ENCODE measurements at regions not wholly inside any gene's neighbourhood (a gene's known extent, or its start where the extent isn't known, plus 50 kb on each side); places are given as distances from the start of the nearest gene placed in this dataset.
A peak's percentile ranks its signal among the peaks of the same experiment; 100 is the strongest.

DNA sequence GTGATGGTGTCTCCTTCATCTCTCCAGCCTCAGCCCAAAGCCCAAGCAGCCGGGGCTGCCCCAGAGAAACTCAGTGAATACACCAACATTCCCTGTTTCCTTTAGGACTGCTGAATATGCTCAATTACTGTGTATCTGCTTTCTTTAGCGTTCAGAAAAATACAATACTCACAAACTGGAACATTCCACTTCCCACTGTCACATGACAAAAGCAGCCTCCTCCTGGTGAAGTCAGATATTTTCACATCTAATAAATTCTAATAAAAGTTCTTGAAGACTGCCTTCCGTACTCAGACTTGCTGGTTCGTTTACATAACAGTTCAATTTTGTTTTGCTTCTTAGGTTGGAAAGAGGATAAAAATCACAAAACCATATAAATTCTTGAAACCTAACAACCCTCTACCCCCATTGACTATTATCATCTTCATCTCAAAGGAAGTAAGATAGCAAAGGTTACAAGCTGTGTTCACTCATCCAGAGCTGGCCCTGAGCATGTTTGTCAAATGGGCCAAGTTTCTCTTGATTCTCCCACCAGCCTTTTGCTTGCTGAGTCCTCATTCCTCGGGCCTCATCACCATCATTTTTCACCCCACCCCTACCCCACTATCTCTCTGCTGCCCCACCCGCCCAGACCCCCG lies 190.8 kb upstream of the HNRNPA3 start:
- no peak overlapping the region for H3K27ac ChIP-seq
- H3K9ac ChIP-seq (ENCODE audit: insufficient read length): no peak overlapping the region
- TF ChIP-seq EZH2 (IDR thresholded peaks at IDR 0.05) (no peak), POLR2AphosphoS5 (IDR thresholded peaks at IDR 0.05; ENCODE audit: borderline replicate concordance, low read depth, low read length) (no peak), FOXP2 (optimal IDR thresholded peaks at IDR 0.05; ENCODE audit: control extremely low read depth, extremely low read length, insufficient read depth) (no peak)
- H3K36me3 ChIP-seq (ENCODE audit: insufficient read depth, low read length): no peaks in the 10 kb centered on the region
- DNase-seq (ENCODE audit: low read depth, low spot score): no peak
- no peaks in the 10 kb centered on the region for H3K9me3 ChIP-seq (ENCODE audit: low read depth, low read length)
- H3K4me3 ChIP-seq: no peak overlapping the region

- TF ChIP-seq POLR2AphosphoS5 (IDR thresholded peaks at IDR 0.05; ENCODE audit: borderline replicate concordance, low read depth, low read length): no peak
- TF ChIP-seq EZH2 (IDR thresholded peaks at IDR 0.05): no peak
- no peak for TF ChIP-seq FOXP2 (optimal IDR thresholded peaks at IDR 0.05; ENCODE audit: control extremely low read depth, extremely low read length, insufficient read depth)
- DNase-seq (ENCODE audit: low read depth, low spot score): no peak
- Histone ChIP-seq H3K27ac (no peak overlapping the region), H3K9me3 (ENCODE audit: low read depth, low read length) (no peaks in the 10 kb centered on the region), H3K9ac (ENCODE audit: insufficient read length) (no peak overlapping the region), H3K4me3 (no peak overlapping the region), H3K36me3 (ENCODE audit: insufficient read depth, low read length) (no peaks in the 10 kb centered on the region)
Observed at GRCh38 chr2:177024765-177025164, 187.8 kb upstream of the HNRNPA3 start.

DNA sequence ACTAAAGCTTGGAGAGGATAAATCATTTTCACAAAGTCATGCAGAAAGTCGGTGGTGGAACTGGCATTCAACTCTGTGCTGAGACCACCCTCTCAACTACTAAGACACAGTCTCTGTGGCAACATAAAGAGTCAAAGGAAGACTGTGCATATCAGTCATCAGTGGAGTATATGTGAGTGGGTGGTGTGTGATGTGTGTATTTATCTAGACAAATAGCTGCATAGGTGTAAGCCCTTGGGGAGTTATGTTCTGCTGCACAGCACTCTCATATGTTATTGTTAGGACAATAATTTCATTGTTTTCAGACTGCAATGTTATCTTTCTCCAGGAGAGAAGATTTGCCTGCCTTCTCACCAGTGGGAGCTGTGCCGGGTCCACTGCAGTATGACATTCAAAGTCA lies 186.3 kb upstream of the HNRNPA3 start:
- Histone ChIP-seq H3K36me3 (ENCODE audit: insufficient read depth, low read length) (no peaks in the 10 kb centered on the region), H3K4me3 (no peak overlapping the region), H3K9ac (ENCODE audit: insufficient read length) (no peak overlapping the region), H3K9me3 (ENCODE audit: low read depth, low read length) (no peaks in the 10 kb centered on the region), H3K27ac (no peak overlapping the region)
- TF ChIP-seq EZH2 (IDR thresholded peaks at IDR 0.05) (no peak), FOXP2 (optimal IDR thresholded peaks at IDR 0.05; ENCODE audit: control extremely low read depth, extremely low read length, insufficient read depth) (no peak), POLR2AphosphoS5 (IDR thresholded peaks at IDR 0.05; ENCODE audit: borderline replicate concordance, low read depth, low read length) (no peak)
- DNase-seq (ENCODE audit: low read depth, low spot score): no peak

- Histone ChIP-seq H3K9me3 (ENCODE audit: low read depth, low read length) (no peaks in the 10 kb centered on the region), H3K36me3 (ENCODE audit: insufficient read depth, low read length) (no peaks in the 10 kb centered on the region), H3K4me3 (no peak overlapping the region), H3K9ac (ENCODE audit: insufficient read length) (no peak overlapping the region), H3K27ac (no peak overlapping the region)
- DNase-seq (ENCODE audit: low read depth, low spot score): no peak
- TF ChIP-seq EZH2 (IDR thresholded peaks at IDR 0.05) (no peak), POLR2AphosphoS5 (IDR thresholded peaks at IDR 0.05; ENCODE audit: borderline replicate concordance, low read depth, low read length) (no peak), FOXP2 (optimal IDR thresholded peaks at IDR 0.05; ENCODE audit: control extremely low read depth, extremely low read length, insufficient read depth) (no peak)
Observed at GRCh38 chr2:177026956-177027355, 185.6 kb upstream of the HNRNPA3 start.

DNA sequence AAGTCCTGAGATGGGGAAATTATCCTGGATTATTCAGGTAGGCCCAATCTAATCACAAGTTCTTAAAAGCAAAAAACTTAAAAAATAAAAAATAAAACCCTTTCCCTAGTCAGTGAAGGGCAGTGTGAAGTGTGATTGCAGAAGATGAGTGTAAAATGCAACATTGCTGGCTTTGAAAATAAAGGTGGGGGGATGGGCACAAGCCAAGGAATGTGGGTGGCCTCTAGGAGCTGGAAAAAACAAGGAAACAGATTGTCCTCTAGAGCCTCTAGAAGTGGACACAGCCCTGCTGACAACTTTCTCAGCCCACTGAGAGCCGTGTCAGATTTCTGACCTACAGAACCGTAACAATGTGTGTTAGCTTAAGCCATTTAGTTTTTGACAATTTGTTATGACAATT lies 184.3 kb upstream of the HNRNPA3 start:
- no peak overlapping the region for H3K4me3 ChIP-seq
- H3K27ac ChIP-seq: peak overlapping the region; percentile 42; the same call in 1 of the 2 replicates
- TF ChIP-seq FOXP2 (optimal IDR thresholded peaks at IDR 0.05; ENCODE audit: control extremely low read depth, extremely low read length, insufficient read depth): no peak
- no peak overlapping the region for H3K9ac ChIP-seq (ENCODE audit: insufficient read length)
- H3K9me3 ChIP-seq (ENCODE audit: low read depth, low read length): no peaks in the 10 kb centered on the region
- no peak for DNase-seq (ENCODE audit: low read depth, low spot score)
- H3K36me3 ChIP-seq (ENCODE audit: insufficient read depth, low read length): no peaks in the 10 kb centered on the region

GRCh38 chr2:177029075-177029474 lies 183.5 kb upstream of the HNRNPA3 start:
- H3K9me3 ChIP-seq (ENCODE audit: low read depth, low read length): no peaks in the 10 kb centered on the region
- no peak for DNase-seq (ENCODE audit: low read depth, low spot score)
- peak overlapping the region; percentile 42 for H3K27ac ChIP-seq
- no peak overlapping the region for H3K9ac ChIP-seq (ENCODE audit: insufficient read length)
- no peak overlapping the region for H3K4me3 ChIP-seq
- H3K36me3 ChIP-seq (ENCODE audit: insufficient read depth, low read length): no peaks in the 10 kb centered on the region
- no peak for TF ChIP-seq POLR2AphosphoS5 (IDR thresholded peaks at IDR 0.05; ENCODE audit: borderline replicate concordance, low read depth, low read length)
- no peak for TF ChIP-seq EZH2 (IDR thresholded peaks at IDR 0.05)

- no peaks in the 10 kb centered on the region for H3K9me3 ChIP-seq (ENCODE audit: low read depth, low read length)
- no peak for DNase-seq (ENCODE audit: low read depth, low spot score)
- no peak for TF ChIP-seq FOXP2 (optimal IDR thresholded peaks at IDR 0.05; ENCODE audit: control extremely low read depth, extremely low read length, insufficient read depth)
- TF ChIP-seq EZH2 (IDR thresholded peaks at IDR 0.05): no peak
- TF ChIP-seq POLR2AphosphoS5 (IDR thresholded peaks at IDR 0.05; ENCODE audit: borderline replicate concordance, low read depth, low read length): no peak
- H3K36me3 ChIP-seq (ENCODE audit: insufficient read depth, low read length): no peaks in the 10 kb centered on the region
- H3K4me3 ChIP-seq: no peak overlapping the region
- no peak overlapping the region for H3K27ac ChIP-seq
- H3K9ac ChIP-seq (ENCODE audit: insufficient read length): no peak overlapping the region
Observed at GRCh38 chr2:177029501-177029900, 183.1 kb upstream of the HNRNPA3 start.

DNA sequence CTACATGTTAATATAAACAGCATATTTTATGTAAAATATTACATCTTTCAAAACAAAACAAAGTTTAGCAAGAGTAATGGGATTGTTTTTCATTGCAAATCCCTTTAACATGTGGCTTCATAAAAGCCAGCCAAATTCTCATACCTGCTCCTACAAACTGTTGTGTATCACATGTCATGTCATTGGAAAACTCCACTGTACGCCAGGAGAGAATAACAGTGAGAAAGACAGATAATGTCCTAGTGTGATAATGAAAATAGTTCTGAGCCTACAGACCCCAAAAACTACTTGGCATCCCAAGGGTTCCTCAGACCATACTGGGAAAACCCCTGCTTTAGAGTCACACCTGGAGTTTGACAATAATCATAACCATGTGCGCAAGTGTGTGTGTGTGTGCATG lies 182.7 kb upstream of the HNRNPA3 start:
- H3K4me3 ChIP-seq: no peak overlapping the region
- H3K9me3 ChIP-seq (ENCODE audit: low read depth, low read length): no peaks in the 10 kb centered on the region
- peak overlapping the region; percentile 94; the same call in 1 of the 2 replicates for H3K27ac ChIP-seq
- DNase-seq (ENCODE audit: low read depth, low spot score): no peak
- no peak overlapping the region for H3K9ac ChIP-seq (ENCODE audit: insufficient read length)
- TF ChIP-seq FOXP2 (optimal IDR thresholded peaks at IDR 0.05; ENCODE audit: control extremely low read depth, extremely low read length, insufficient read depth) (no peak), POLR2AphosphoS5 (IDR thresholded peaks at IDR 0.05; ENCODE audit: borderline replicate concordance, low read depth, low read length) (no peak), EZH2 (IDR thresholded peaks at IDR 0.05) (no peak)
- no peaks in the 10 kb centered on the region for H3K36me3 ChIP-seq (ENCODE audit: insufficient read depth, low read length)

DNA sequence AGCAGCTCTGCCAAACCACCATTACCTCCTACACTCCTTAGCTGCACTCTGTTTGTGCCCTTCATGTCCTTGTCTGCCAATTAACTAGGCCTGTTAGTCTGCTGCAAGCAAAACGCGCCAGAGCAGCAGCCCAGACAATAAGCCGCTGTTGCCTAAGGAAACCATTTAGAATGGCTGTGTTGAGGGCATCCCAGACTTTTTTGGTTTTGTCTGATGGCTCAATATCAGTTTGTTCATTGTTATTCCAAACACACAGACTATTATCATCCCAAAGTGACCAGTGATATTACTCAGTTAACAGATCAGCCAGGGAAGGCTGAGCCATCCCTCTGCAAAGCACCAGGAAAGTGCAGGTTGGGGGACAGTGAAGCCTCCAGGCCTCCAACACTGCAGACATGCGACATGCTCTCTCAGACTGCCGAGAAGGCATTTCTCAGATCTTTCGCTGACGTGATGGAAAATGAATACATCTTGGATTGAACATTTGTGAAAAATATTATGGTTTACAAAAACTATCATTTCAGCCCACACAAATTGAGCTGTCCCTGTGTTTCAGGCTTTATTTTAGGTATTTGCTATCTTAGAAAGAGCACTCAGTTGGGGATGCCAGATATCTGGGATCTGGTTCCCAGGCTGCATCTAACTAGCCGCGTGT lies 182.0 kb upstream of the HNRNPA3 start:
- Histone ChIP-seq H3K36me3 (ENCODE audit: insufficient read depth, low read length) (no peaks in the 10 kb centered on the region), H3K9me3 (ENCODE audit: low read depth, low read length) (no peaks in the 10 kb centered on the region), H3K4me3 (no peak overlapping the region), H3K9ac (ENCODE audit: insufficient read length) (peak overlapping the region; percentile 24), H3K27ac (peak overlapping the region; percentile 94)
- peak; percentile 40 for DNase-seq (ENCODE audit: low read depth, low spot score)
- TF ChIP-seq FOXP2 (optimal IDR thresholded peaks at IDR 0.05; ENCODE audit: control extremely low read depth, extremely low read length, insufficient read depth) (peak; percentile 84), POLR2AphosphoS5 (IDR thresholded peaks at IDR 0.05; ENCODE audit: borderline replicate concordance, low read depth, low read length) (no peak)
